Bronchial epithelial cell (primary cell): ENCODE measurements at regions not wholly inside any gene's neighbourhood (a gene's known extent, or its start where the extent isn't known, plus 50 kb on each side); places are given as distances from the start of the nearest gene placed in this dataset.

ENCODE experiments used
- DNase-seq: peaks from one replicate; pipeline ENCODE4 v3.0.0-alpha.2; 2010; ENCODE audit warnings: low read depth
- FAIRE-seq: peaks from 2 replicates; lab custom pipeline; 2011; peaks lifted over from hg19 to GRCh38; lab: Jason Lieb, UNC
- H3K27me3 ChIP-seq: 2 replicates; pipeline ENCODE4 v1.5.1; 2011; ENCODE audit warnings: low read length; ENCODE audit not compliant: control insufficient read depth, insufficient read depth
- H3K36me3 ChIP-seq: 2 replicates; pipeline ENCODE4 v1.5.1; 2011; ENCODE audit warnings: low read length; ENCODE audit not compliant: control insufficient read depth, insufficient read depth
- H3K4me3 ChIP-seq: 2 replicates; pipeline ENCODE4 v1.5.1; 2011; ENCODE audit warnings: mild to moderate bottlenecking, low read depth, low read length, control low read depth
- CTCF ChIP-seq: IDR thresholded peaks from 2 replicates; pipeline ENCODE4 v1.5.1; 2011; ENCODE audit warnings: mild to moderate bottlenecking, moderate library complexity, low read length, control low read depth, inconsistent platforms; ENCODE audit not compliant: insufficient read depth, severe bottlenecking

GRCh38 chr2:15713475-15713874 lies 121.8 kb downstream of the DDX1 start:
- no peak for FAIRE-seq
- H3K36me3 ChIP-seq: no peaks in the 10 kb centered on the region
- DNase-seq: no peak
- H3K4me3 ChIP-seq: no peak overlapping the region
- no peak for TF ChIP-seq CTCF
- peaks cover 2% of the 10 kb centered on the region for H3K27me3 ChIP-seq

GRCh38 chr2:15714002-15714401 lies 122.3 kb downstream of the DDX1 start:
- no peaks in the 10 kb centered on the region for H3K36me3 ChIP-seq
- peaks cover 2% of the 10 kb centered on the region for H3K27me3 ChIP-seq
- FAIRE-seq (no peak), DNase-seq (no peak)
- no peak for TF ChIP-seq CTCF
- no peak overlapping the region for H3K4me3 ChIP-seq

GRCh38 chr2:15714609-15715008 lies 122.9 kb downstream of the DDX1 start:
- no peak for TF ChIP-seq CTCF
- H3K27me3 ChIP-seq: peaks cover 2% of the 10 kb centered on the region

GRCh38 chr2:15715596-15715995 lies 123.9 kb downstream of the DDX1 start:
- no peak for TF ChIP-seq CTCF
- DNase-seq (no peak), FAIRE-seq (no peak)
- peaks cover 2% of the 10 kb centered on the region for H3K27me3 ChIP-seq
- H3K4me3 ChIP-seq: no peak overlapping the region
- no peaks in the 10 kb centered on the region for H3K36me3 ChIP-seq

More at GRCh38 chr2:15714609-15715008, 122.9 kb downstream of the DDX1 start:
- DNase-seq (peak; percentile 59), FAIRE-seq (no peak)
- H3K4me3 ChIP-seq: no peak overlapping the region
- no peaks in the 10 kb centered on the region for H3K36me3 ChIP-seq

GRCh38 chr2:15718103-15718943 lies 126.7 kb downstream of the DDX1 start:
- TF ChIP-seq CTCF: no peak
- H3K27me3 ChIP-seq: peaks cover 4% of the 10 kb centered on the region
- FAIRE-seq: no peak
- no peak for DNase-seq
- no peak overlapping the region for H3K4me3 ChIP-seq
- H3K36me3 ChIP-seq: no peaks in the 10 kb centered on the region
